ENCODE measurements at regions not wholly inside any gene's neighbourhood (a gene's known extent, or its start where the extent isn't known, plus 50 kb on each side); places are given as distances from the start of the nearest gene placed in this dataset.

DNA sequence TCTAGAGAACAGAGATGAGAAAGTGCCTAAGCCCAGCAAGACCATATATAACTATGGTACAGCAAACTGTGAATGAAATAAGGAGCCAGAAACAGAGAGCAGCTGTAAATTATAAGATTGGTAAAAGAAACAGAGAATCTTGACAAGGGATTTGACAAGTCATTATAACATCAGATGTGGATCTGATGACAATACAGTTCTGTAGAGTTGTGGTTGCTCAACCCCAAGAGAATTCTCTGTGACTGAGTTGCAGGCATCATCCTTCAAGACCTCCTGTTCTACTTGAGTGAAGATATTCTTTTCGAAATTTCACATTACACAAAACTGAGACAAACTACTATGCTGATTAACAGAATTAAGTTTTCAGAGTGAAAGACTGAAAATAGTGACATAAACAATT lies 343.1 kb upstream of the SLC39A10 start:
- no peaks in the 10 kb centered on the region for H3K79me2 ChIP-seq (ENCODE audit: control insufficient read depth, insufficient read depth, low read length)
- CTCF ChIA-PET: no interaction called here
- H3K36me3 ChIP-seq (ENCODE audit: control insufficient read depth in 2 of 2, extremely low read depth in 1 of 2, insufficient read depth in 2 of 2, low read length in 2 of 2): no peaks in the 10 kb centered on the region
- H3K4me2 ChIP-seq (ENCODE audit: insufficient read depth, low read length): no peak overlapping the region
- no peaks in the 10 kb centered on the region for H3K9me1 ChIP-seq (replicated peaks; ENCODE audit: control insufficient read depth, extremely low read depth, insufficient read depth, low read length)
- no peaks in the 10 kb centered on the region for H3K9me3 ChIP-seq (replicated peaks; ENCODE audit: control insufficient read depth, insufficient read depth, low read length)
- no peak overlapping the region for H3K9ac ChIP-seq (replicated peaks; ENCODE audit: extremely low read depth, insufficient read depth, low read length)
- no peaks in the 10 kb centered on the region for H4K20me1 ChIP-seq (replicated peaks; ENCODE audit: control insufficient read depth, extremely low read depth, insufficient read depth, low read length)
- no TSS peak for BruUV-seq (replicated peaks)
- no peak for FAIRE-seq
- DNase-seq (ENCODE audit: low read depth, low spot score): no peak
- no peaks in the 10 kb centered on the region for H3K27me3 ChIP-seq (ENCODE audit: control insufficient read depth in 2 of 2, insufficient read depth in 2 of 2, low read length in 2 of 2)
- no peaks in the 10 kb centered on the region for H3K4me1 ChIP-seq (ENCODE audit: control insufficient read depth, extremely low read depth, insufficient read depth, low read length)
- intact Hi-C loops (cut with micrococcal nuclease): loop anchor here (10.0 kb wide), 1 partner anchor 449 kb away; no protein-coding TSS in a partner anchor
- H3K27ac ChIP-seq (ENCODE audit: insufficient read depth, low read depth, low read length): no peak overlapping the region
- TF ChIP-seq JUN (IDR thresholded peaks at IDR 0.05; ENCODE audit: borderline replicate concordance, insufficient read depth, insufficient read length, low read depth): no peak
- TF ChIP-seq, protein P1, sequence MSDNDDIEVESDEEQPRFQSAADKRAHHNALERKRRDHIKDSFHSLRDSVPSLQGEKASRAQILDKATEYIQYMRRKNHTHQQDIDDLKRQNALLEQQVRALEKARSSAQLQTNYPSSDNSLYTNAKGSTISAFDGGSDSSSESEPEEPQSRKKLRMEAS (IDR thresholded peaks at IDR 0.05; ENCODE audit: insufficient read depth, insufficient read length): no peak
- no peak for TF ChIP-seq MYC (IDR thresholded peaks at IDR 0.05; ENCODE audit: low read depth, low read length)
- no peak for TF ChIP-seq EZH2 (IDR thresholded peaks at IDR 0.05; ENCODE audit: borderline replicate concordance, low read depth, low read length, severe bottlenecking)
- H2AFZ ChIP-seq (ENCODE audit: low read depth, low read length): no peak overlapping the region
- POLR2A ChIA-PET: no interaction called here
- dilution Hi-C loops (cut with MboI; ENCODE audit: extremely low pct_ligation_motif_present, low sequenced_read_pairs): no loop called here
- H3K4me3 ChIP-seq (replicated peaks in 1 of 3; ENCODE audit: insufficient read depth in 1 of 3, low read depth in 1 of 3, low read length in 3 of 3): no peak overlapping the region

DNA sequence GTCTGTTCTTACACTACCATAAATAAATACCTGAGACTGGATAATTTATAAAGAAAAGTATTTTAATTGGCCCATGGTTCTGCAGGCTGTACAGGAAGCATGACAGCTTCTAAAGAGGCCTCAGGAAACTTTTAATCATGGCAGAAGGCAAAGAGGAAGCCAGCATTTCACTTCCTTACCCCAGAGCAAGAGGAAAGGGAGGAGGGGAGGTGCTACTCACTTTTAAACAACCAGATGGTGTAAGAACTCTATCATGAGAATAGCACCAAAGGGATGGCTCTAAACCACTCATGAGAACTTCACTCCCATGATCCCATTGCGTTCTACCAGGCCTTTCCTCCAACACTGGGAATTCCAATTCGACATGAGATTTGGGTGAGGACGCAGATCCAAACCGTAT lies 344.4 kb upstream of the SLC39A10 start:
- Histone ChIP-seq H2AFZ (ENCODE audit: low read depth, low read length) (no peak overlapping the region), H3K4me3 (replicated peaks in 1 of 3; ENCODE audit: insufficient read depth in 1 of 3, low read depth in 1 of 3, low read length in 3 of 3) (no peak overlapping the region), H4K20me1 (replicated peaks; ENCODE audit: control insufficient read depth, extremely low read depth, insufficient read depth, low read length) (no peaks in the 10 kb centered on the region), H3K9me3 (replicated peaks; ENCODE audit: control insufficient read depth, insufficient read depth, low read length) (no peaks in the 10 kb centered on the region), H3K27ac (ENCODE audit: insufficient read depth, low read depth, low read length) (no peak overlapping the region), H3K4me2 (ENCODE audit: insufficient read depth, low read length) (no peak overlapping the region), H3K4me1 (ENCODE audit: control insufficient read depth, extremely low read depth, insufficient read depth, low read length) (no peaks in the 10 kb centered on the region), H3K36me3 (ENCODE audit: control insufficient read depth in 2 of 2, extremely low read depth in 1 of 2, insufficient read depth in 2 of 2, low read length in 2 of 2) (no peaks in the 10 kb centered on the region), H3K9ac (replicated peaks; ENCODE audit: extremely low read depth, insufficient read depth, low read length) (no peak overlapping the region), H3K79me2 (ENCODE audit: control insufficient read depth, insufficient read depth, low read length) (no peaks in the 10 kb centered on the region), H3K27me3 (ENCODE audit: control insufficient read depth in 2 of 2, insufficient read depth in 2 of 2, low read length in 2 of 2) (no peaks in the 10 kb centered on the region), H3K9me1 (replicated peaks; ENCODE audit: control insufficient read depth, extremely low read depth, insufficient read depth, low read length) (no peaks in the 10 kb centered on the region)
- FAIRE-seq (no peak), DNase-seq (ENCODE audit: low read depth, low spot score) (no peak)
- no TSS peak for BruUV-seq (replicated peaks)
- ChIA-PET CTCF (no interaction called here), POLR2A (no interaction called here)
- intact Hi-C loops (cut with micrococcal nuclease) (loop anchor here (10.0 kb wide), 1 partner anchor 448 kb away; no protein-coding TSS in a partner anchor), dilution Hi-C loops (cut with MboI; ENCODE audit: extremely low pct_ligation_motif_present, low sequenced_read_pairs) (no loop called here)
- TF ChIP-seq EZH2 (IDR thresholded peaks at IDR 0.05; ENCODE audit: borderline replicate concordance, low read depth, low read length, severe bottlenecking): no peak
- TF ChIP-seq POLR2A (IDR thresholded peaks at IDR 0.05; ENCODE audit: low read depth, low read length): no peak
- no peak for TF ChIP-seq JUN (IDR thresholded peaks at IDR 0.05; ENCODE audit: borderline replicate concordance, insufficient read depth, insufficient read length, low read depth)
- TF ChIP-seq, protein P2, sequence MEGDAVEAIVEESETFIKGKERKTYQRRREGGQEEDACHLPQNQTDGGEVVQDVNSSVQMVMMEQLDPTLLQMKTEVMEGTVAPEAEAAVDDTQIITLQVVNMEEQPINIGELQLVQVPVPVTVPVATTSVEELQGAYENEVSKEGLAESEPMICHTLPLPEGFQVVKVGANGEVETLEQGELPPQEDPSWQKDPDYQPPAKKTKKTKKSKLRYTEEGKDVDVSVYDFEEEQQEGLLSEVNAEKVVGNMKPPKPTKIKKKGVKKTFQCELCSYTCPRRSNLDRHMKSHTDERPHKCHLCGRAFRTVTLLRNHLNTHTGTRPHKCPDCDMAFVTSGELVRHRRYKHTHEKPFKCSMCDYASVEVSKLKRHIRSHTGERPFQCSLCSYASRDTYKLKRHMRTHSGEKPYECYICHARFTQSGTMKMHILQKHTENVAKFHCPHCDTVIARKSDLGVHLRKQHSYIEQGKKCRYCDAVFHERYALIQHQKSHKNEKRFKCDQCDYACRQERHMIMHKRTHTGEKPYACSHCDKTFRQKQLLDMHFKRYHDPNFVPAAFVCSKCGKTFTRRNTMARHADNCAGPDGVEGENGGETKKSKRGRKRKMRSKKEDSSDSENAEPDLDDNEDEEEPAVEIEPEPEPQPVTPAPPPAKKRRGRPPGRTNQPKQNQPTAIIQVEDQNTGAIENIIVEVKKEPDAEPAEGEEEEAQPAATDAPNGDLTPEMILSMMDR (IDR thresholded peaks at IDR 0.05; ENCODE audit: extremely low read depth in 1 of 2, insufficient read depth in 1 of 2, low read depth in 1 of 2, low read length in 2 of 2): no peak
- TF ChIP-seq POLR2AphosphoS5 (IDR thresholded peaks at IDR 0.05; ENCODE audit: insufficient read depth, low read depth, low read length): no peak
- no peak for TF ChIP-seq MYC (IDR thresholded peaks at IDR 0.05; ENCODE audit: low read depth, low read length)
- TF ChIP-seq, protein P1 (IDR thresholded peaks at IDR 0.05; ENCODE audit: insufficient read depth, insufficient read length): no peak
- no peak for TF ChIP-seq GATA2 (IDR thresholded peaks at IDR 0.05; ENCODE audit: insufficient read depth, insufficient read length, low read depth, low read length)
- no peak for TF ChIP-seq FOS (IDR thresholded peaks at IDR 0.05; ENCODE audit: borderline replicate concordance, insufficient read depth, low read length)

Data from endothelial cell of umbilical vein (primary cell).